Stimulated activated CD4-positive, alpha-beta T cell treated with anti-CD3 and anti-CD28 coated beads, Interleukin-4, amount 100 ng/mL, for 48 hours (primary cell): ENCODE measurements at regions not wholly inside any gene's neighbourhood (a gene's known extent, or its start where the extent isn't known, plus 50 kb on each side); places are given as distances from the start of the nearest gene placed in this dataset.
"Not testable (repeated sequence)": the region's sequence is repeated elsewhere in the genome, so short reads cannot be mapped to it uniquely, and the experiment has no call there.

Experiments
- DNase-seq, 2 donors: peaks; one replicate each; pipeline ENCODE4 v3.0.0-alpha.2; 2020; ENCODE audit warnings: low read depth in 2 of 2

DNA sequence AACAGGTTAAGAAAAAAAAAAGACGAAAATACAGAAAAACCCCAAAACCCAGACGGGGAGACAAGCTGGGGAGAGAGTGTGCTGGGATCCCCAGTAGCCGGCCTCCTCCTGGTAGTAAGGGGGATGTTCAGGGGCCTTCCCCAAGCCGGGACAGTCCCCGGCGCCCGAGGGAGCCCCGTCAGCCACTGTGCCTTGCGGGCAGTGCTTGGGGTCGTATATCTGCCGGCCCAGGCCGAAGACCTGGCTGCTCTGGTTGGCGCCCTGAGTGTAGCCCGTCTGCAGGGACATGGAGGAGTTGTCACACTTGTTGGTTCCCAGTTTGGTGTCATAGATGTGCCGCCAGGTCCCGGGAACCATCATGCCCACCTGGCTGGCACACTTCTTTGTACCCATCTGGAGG is 287.2 kb upstream of the GADL1 start:
- no peak for DNase-seq

GRCh38 chr3:31182661-31183060 is 288.2 kb upstream of the GADL1 start:
- no peak for DNase-seq

- no peak for DNase-seq
Observed at GRCh38 chr3:31184261-31185061, 290.0 kb upstream of the GADL1 start.

GRCh38 chr3:31185062-31185357 is 290.5 kb upstream of the GADL1 start:
- DNase-seq: no peak

DNA sequence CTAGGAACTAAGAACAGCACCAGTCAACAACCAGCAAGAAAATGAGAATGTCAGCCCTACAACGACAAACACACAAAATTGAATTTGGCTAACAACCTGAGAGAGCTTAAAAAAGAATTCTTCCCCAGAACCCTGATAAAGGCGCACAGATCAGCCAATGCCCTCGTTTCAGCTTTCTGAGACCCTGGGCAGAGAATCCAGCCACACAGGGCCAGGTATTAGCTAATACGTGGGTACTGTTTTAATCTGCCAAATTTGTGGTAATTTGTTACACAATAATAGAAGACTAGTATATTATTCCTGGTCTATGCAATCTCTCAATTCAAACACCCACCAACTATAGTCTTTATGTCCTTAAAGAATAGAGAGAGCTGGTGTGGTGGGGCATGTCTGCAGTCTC is 291.6 kb upstream of the GADL1 start:
- no peak for DNase-seq

DNA sequence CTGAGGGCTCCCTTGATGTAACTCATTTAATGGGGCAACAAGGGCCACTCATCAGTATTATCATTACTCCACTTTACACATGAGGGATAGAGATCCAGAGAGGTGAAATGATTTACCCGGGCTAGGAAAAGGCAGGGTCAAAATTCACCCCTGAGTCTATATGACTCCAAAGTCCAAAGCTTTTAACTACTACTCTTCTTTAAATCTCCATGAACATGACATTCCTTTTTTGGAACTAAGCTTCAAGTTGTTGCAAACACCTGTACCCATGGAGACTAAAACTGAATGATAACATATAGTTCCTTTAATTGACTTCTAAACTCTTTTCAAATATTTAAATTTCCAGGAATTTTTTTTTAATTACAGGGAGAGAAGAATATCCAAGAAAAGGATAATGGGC is 292.9 kb upstream of the GADL1 start:
- DNase-seq: no peak

- DNase-seq: no peak
Observed at GRCh38 chr3:31188112-31188511, 293.7 kb upstream of the GADL1 start.

DNA sequence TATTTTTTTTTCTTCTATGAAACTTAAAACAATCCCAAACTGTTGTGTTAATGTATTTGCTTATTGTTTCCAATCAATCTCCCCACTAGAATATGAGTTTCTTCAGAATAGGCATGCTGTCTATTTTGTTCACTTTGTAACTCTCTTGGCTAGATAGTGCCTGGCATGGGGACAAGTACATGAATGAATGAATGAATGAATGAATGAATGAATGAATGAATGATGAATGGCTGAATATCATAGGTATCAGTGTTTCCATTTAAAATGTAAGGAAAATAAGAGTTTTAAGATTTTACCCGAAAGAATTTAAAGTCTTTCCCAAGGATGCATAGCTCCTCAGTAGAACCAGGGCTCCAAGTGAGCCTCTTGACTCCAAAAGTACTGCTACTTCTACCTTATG is 294.9 kb upstream of the GADL1 start:
- no peak for DNase-seq

GRCh38 chr3:31189971-31190370 is 295.5 kb upstream of the GADL1 start:
- DNase-seq: no peak

- DNase-seq: no peak
Observed at GRCh38 chr3:31191354-31191753, 296.9 kb upstream of the GADL1 start.

DNA sequence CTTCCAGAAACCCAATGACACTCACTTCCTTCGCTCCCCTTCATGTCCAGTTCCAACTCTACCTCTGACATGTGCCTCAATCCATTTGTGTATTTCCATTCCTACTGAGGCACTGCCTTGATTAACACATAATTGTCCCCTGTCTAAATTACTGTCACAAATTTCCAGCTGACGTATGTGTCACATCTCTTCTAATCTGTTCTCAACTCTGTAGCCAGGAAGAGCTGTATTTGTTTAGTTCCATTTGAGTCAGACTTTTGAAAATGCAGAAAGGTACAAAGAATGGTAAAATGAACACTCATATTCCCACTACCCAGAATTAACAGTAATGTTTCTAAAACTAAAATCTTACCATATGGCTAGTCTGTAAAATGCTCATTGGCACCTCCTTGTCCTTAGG is 299.0 kb upstream of the GADL1 start:
- DNase-seq: no peak

GRCh38 chr3:31193871-31194270 is 299.4 kb upstream of the GADL1 start:
- DNase-seq: no peak

GRCh38 chr3:31196261-31196660 is 301.8 kb upstream of the GADL1 start:
- DNase-seq: no peak

GRCh38 chr3:31196881-31197364 is 302.5 kb upstream of the GADL1 start:
- DNase-seq: no peak

GRCh38 chr3:31197941-31198340 is 303.5 kb upstream of the GADL1 start:
- no peak for DNase-seq

- no peak for DNase-seq
Observed at GRCh38 chr3:31198890-31199289, 304.4 kb upstream of the GADL1 start.

DNA sequence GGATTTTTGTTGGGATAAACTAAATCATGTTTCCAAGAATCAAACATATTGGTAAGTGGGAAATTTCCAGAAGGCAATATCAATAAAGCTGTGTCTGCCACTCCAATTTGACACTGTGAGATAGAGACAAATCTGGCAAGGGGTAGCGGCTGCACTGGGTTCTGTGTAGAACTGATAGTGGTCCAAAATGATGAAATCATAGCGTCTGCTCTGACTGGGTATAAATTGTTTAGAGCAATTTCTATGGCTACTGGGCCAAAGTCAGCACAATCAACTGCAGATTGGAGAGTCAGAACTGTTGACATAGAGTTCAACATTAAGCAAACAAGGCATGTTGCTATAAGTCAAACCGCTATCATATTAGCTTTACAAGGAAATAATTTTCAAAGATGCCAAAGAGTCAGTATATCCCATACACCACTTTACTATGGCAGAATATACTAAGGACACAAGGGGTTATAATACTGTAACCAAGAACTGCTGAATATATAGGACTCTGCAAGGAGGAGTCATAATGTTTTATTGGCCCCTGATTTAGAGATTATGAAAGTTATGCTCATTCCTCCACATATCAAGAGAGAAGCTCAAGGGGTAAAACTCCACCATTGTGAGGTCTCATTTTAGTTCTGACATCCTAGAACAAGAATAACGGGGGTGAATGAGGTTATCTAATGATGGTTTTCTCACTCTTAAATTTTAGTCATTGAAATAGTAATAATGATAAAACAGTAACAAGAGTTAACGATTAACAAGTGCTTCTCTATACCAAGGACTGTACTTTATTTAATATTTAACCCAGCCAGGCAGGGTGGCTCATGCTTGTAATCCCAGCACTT is 309.7 kb upstream of the GADL1 start:
- no peak for DNase-seq

GRCh38 chr3:31204796-31205056 is 310.3 kb upstream of the GADL1 start:
- DNase-seq: not testable (repeated sequence)

DNA sequence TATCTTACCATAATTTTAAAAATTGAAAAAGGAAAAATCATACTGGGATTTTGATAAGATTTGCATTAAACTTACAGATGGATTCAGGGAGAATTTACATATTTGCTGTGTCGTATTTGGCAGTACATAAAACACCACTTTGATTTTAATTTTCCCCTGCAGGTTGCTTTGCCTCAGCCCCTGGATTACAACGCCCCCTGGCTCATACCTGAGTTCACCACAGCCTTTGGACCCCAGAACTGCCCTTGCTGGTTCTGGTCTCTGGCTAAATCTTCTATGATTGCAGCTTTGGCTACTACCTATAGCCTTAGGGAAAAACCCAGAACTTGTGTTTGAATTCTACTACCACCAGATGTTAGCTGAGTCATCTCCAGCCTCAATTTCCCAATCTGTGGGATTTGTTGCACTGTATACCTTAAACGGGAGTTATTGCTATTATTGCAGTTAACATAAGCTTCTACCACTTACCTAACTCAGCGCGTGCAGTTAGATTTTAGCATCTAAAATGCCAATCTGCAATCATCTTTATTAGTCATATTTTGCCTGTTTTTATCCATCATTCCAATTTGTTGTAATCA is 315.7 kb upstream of the GADL1 start:
- DNase-seq: no peak

DNA sequence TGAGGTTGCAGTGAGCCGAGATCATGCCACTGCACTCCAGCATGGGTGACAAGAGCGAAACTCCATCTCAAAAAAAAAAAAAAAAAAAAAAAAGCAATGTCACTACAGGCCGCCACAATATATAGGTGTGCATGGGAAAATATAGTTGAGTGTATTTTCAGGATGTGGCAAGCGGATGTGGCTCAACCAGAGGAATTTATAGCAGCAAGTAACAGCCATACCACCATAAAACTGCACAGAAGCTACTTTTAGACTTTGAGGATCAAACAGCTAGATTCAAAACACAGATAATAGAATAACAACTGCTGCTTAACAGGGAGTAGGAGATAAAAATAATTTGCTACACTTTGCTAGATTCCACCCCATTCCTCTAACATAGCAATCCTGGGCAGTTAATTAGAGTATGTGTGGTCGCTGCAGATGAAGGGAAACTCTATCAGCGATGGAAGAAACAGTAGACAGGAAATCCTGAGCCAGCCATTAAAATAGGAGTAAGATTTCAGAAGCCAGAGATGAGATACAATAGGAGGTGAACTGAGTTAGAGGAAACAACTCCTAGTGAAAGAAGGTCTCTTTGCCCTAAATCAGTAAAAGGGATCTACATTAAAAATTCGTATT is 318.7 kb upstream of the STT3B start:
- no peak for DNase-seq

GRCh38 chr3:31218082-31218481 is 314.6 kb upstream of the STT3B start:
- no peak for DNase-seq

DNA sequence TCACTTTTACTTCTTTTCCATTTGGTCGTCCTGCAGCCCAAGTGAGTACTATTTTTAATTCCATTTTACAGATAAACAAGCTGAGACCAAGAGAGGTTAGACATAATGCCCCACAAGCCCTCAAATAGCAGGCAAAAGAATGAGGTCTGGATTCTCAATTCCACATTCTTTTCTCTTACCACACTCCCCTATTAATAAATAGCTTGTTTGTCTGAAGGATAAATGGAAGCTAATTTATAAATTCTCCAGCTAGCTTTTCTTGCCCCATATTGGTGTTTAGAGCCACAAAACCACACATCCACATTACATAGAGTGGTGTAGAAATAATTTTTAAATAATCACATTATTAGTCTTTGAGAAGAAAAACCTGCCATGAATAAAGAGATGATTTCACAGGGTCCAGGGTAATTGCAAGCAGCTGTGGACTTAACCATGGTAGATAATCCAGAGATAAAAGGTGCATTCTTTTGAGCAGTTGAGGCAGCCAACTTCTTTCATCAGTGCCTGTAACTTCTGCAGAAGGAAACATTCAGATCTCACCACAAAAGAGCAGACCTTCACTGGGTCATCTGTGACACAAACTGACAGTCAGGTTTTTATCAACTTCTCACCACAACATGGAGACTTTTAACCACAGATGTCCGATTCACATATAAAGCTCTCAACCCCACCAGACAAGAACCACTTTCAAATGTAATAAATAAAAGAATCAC is 313.4 kb upstream of the STT3B start:
- no peak for DNase-seq
